AG09309 (cell line): ENCODE measurements at regions not wholly inside any gene's neighbourhood (a gene's known extent, or its start where the extent isn't known, plus 50 kb on each side); places are given as distances from the start of the nearest gene placed in this dataset.

Experiments
- DNase-seq: peaks from one replicate; pipeline ENCODE4 v3.0.0-alpha.2; 2010; ENCODE audit warnings: low read depth
- H3K4me3 ChIP-seq: 2 replicates; pipeline ENCODE4 v1.5.1; 2011; ENCODE audit warnings: mild to moderate bottlenecking, low read depth, low read length, moderate library complexity; ENCODE audit not compliant: control insufficient read depth
- TF ChIP-seq, protein P1 (sequence below): IDR thresholded peaks from 2 replicates; pipeline ENCODE4 v1.5.1; 2011; ENCODE audit warnings: mild to moderate bottlenecking, low read depth, low read length, inconsistent platforms; ENCODE audit not compliant: insufficient read depth, control insufficient read depth; ENCODE audit errors: missing control alignments

DNA sequence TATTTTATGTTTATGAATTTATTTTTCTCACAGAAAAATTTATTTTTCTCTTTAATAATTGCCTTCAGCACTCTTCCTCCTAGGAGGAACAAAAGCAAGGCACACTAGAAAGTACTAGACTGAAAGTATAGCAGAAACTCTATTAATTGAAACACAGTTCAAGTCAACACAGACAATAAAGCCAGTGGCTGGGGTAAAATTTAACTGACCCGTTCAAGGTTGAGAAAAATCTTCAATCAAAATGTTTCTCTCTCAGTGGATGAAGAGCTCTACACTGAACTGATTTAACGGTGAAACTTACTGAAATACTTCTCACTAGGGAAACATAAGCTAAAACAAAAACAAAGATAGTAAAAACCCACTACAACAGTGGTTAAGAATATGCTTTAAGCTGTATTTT, 230.1 kb upstream of the MIR17HG start:
- TF ChIP-seq, protein P1, sequence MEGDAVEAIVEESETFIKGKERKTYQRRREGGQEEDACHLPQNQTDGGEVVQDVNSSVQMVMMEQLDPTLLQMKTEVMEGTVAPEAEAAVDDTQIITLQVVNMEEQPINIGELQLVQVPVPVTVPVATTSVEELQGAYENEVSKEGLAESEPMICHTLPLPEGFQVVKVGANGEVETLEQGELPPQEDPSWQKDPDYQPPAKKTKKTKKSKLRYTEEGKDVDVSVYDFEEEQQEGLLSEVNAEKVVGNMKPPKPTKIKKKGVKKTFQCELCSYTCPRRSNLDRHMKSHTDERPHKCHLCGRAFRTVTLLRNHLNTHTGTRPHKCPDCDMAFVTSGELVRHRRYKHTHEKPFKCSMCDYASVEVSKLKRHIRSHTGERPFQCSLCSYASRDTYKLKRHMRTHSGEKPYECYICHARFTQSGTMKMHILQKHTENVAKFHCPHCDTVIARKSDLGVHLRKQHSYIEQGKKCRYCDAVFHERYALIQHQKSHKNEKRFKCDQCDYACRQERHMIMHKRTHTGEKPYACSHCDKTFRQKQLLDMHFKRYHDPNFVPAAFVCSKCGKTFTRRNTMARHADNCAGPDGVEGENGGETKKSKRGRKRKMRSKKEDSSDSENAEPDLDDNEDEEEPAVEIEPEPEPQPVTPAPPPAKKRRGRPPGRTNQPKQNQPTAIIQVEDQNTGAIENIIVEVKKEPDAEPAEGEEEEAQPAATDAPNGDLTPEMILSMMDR: no peak
- DNase-seq: no peak
- H3K4me3 ChIP-seq: no peak overlapping the region

- TF ChIP-seq, protein P1: no peak
- no peak for DNase-seq
- H3K4me3 ChIP-seq: no peak overlapping the region
These were observed 227.8 kb upstream of the MIR17HG start for GRCh38 chr13:91119643-91120042.

- TF ChIP-seq, protein P1: no peak
- H3K4me3 ChIP-seq: no peak overlapping the region
- no peak for DNase-seq
These were observed 224.7 kb upstream of the MIR17HG start for GRCh38 chr13:91122766-91123165.

DNA sequence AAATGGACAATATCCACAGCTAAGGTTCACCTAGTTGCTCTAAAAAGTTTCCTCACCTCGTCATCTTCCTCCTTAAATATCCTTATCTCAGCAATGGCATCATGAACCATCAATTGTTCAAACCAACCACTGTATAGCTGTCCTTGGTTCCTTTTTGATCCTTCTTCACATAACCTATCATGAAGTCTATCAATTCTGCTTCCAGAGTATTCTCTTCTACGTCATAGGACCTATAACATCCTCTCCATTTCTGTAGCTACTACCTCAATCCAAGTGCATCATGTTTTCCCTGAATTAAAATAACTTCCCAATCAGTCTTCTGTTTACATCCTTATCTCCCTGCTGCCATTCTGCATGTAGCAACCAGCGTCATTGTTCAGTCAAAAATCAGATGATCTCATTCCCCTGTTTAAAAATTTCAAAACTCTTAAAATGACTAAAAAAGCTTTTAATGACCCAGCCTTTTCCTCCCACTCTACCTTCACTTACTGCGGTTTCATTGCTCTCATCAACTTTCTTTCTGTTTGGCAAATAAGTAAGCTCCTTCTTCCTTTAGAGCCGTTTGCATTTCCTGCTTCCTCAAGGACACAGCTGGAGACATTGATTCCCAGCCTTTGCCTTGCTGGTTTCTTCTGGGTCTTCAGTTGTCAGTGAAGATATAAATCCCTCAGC, 223.9 kb upstream of the MIR17HG start:
- no peak overlapping the region for H3K4me3 ChIP-seq
- no peak for DNase-seq
- TF ChIP-seq, protein P1: no peak

DNA sequence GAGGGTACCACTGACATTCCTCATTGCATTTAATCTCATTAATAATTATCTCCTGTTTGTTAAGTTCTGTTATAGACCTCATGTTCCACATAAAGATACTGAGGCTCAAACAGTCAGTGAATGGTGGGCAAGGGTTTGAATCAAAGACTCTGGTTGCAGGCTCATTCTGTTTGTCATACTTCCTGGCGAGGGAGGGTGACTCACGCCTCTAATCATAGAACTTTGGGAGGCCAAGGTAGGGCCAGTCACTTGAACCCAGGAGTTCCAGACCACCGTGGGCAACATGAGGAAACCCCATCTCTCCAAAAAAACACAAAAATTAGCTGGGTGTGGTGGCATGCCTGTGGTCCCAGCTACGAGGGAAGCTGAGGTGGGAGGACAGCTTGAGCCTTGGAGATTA, 220.7 kb upstream of the MIR17HG start:
- no peak for DNase-seq
- TF ChIP-seq, protein P1: no peak

DNA sequence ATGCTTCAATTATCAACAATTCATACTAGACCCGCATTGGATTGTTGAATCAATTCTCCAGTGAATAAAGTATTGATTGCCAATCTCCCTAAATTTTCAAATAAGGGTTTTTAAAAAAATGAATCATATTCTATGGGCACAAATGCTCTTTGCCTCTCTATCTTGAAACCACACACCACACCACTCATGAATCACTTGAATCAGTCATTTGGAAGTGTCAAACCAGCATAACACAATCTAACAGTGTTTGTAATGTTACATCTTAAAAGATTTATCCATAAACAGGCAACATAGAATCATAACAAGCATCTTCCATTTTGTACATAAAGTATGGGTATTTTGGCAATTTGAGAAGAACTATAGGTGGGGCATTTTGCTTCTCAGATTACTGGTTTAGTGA, 219.5 kb upstream of the MIR17HG start:
- TF ChIP-seq, protein P1: no peak
- H3K4me3 ChIP-seq: no peak overlapping the region
- DNase-seq: no peak

More for the DNA sequence above, 220.7 kb upstream of the MIR17HG start:
- H3K4me3 ChIP-seq: no peak overlapping the region
